HCT116 (cell line): ENCODE measurements at regions not wholly inside any gene's neighbourhood (a gene's known extent, or its start where the extent isn't known, plus 50 kb on each side); places are given as distances from the start of the nearest gene placed in this dataset.

Source experiments
- ATAC-seq: fragments of 200-7000 bp; cut with Tn5 transposase; 2 replicates; pipeline ENCODE4 v1.9.1; 2020; ENCODE audit warnings: mild to moderate bottlenecking, moderate library complexity
- BruUV-seq: library from RNA; stranded (reverse); fragments of 400-500 nt; replicated peaks from 2 replicates; lab custom pipeline; 2021; lab: Mats Ljungman, UMichigan
- CTCF ChIA-PET: fragments of 300-600 bp; sonication (Branson Sonifier 250); formaldehyde crosslinking; loops from one replicate; lab custom pipeline; 2021; ENCODE audit warnings: antibody characterized with exemption; lab: Charles Lee
- POLR2A ChIA-PET: fragments of 300-600, 350-600 bp; sonication (Branson Sonifier 250); formaldehyde crosslinking; loops from one replicate; lab custom pipeline; 2021; ENCODE audit warnings: antibody characterized with exemption; lab: Charles Lee
- RAD21 ChIA-PET, 2 experiments: fragments of 300-600 bp; sonication (Branson Sonifier 250); formaldehyde crosslinking; loops; one replicate each; lab custom pipeline; 2023; ENCODE audit warnings: low total read pairs in 2 of 2; ENCODE audit not compliant: uncharacterized antibody in 2 of 2, unreplicated experiment in 2 of 2, low non-redundant PET in 1 of 2; lab: Charles Lee
- DNase-seq: peaks from one replicate; pipeline ENCODE4 v3.0.0-alpha.2; 2010; ENCODE audit warnings: low read depth, low spot score
- H2AFZ ChIP-seq: fragments of 200-600 bp; shearing (Covaris generic), sonication (generic); 2 replicates; pipeline ENCODE4 v1.6.1; 2017; ENCODE audit warnings: low read depth, mixed run types, mixed read lengths, antibody characterized with exemption, low read length; ENCODE audit not compliant: poor library complexity, severe bottlenecking
- H3K27ac ChIP-seq: 2 replicates; pipeline ENCODE4 v1.5.1; 2012; ENCODE audit warnings: low read depth, low read length
- H3K27me3 ChIP-seq: fragments of 200-600 bp; sonication (generic); 2 replicates; pipeline ENCODE4 v1.6.1; 2016; ENCODE audit warnings: mixed run types, low read length, mixed read lengths; ENCODE audit not compliant: insufficient read depth
- H3K36me3 ChIP-seq, 2 experiments: fragments of 200-500 bp in 1 of 2; fragments of 200-600 bp in 1 of 2; sonication (Bioruptor generic) in 1 of 2; sonication (generic) in 1 of 2; 2 replicates each; pipeline versions ENCODE4 v1.5.1 to v1.6.1; 2014 to 2016; ENCODE audit warnings: low read length in 2 of 2, inconsistent platforms in 1 of 2, mixed read lengths in 1 of 2, mixed run types in 1 of 2; ENCODE audit not compliant: insufficient read depth in 2 of 2, control insufficient read depth in 1 of 2
- H3K4me1 ChIP-seq, 2 experiments: fragments of 200-600 bp in 1 of 2; sonication (generic) in 1 of 2; 2 replicates each; pipeline versions ENCODE4 v1.5.1 to v1.6.1; 2012 to 2017; ENCODE audit warnings: low read length in 2 of 2, inconsistent platforms in 1 of 2, mild to moderate bottlenecking in 1 of 2, mixed read lengths in 1 of 2, mixed run types in 1 of 2, moderate library complexity in 1 of 2; ENCODE audit not compliant: insufficient read depth in 2 of 2, control insufficient read depth in 1 of 2
- H3K4me2 ChIP-seq: fragments of 200-600 bp; sonication (generic); 2 replicates; pipeline ENCODE4 v1.6.1; 2017; ENCODE audit warnings: mixed run types, low read length, mixed read lengths
- H3K4me3 ChIP-seq, 2 experiments: fragments of 200-600 bp in 1 of 2; sonication (generic) in 1 of 2; replicated peaks in 1 of 2; 2 replicates each; pipeline ENCODE4 v1.5.1; 2011 to 2016; ENCODE audit warnings: low read length in 2 of 2, control low read depth in 1 of 2, low read depth in 1 of 2, mild to moderate bottlenecking in 1 of 2, mixed read lengths in 1 of 2, mixed run types in 1 of 2
- H3K79me2 ChIP-seq: fragments of 200-600 bp; sonication (generic); 2 replicates; pipeline ENCODE4 v1.6.1; 2017; ENCODE audit warnings: mild to moderate bottlenecking, mixed run types, low read length, moderate library complexity, mixed read lengths; ENCODE audit not compliant: insufficient read depth
- H3K9ac ChIP-seq: fragments of 200-600 bp; sonication (generic); 2 replicates; pipeline ENCODE4 v1.6.1; 2016; ENCODE audit warnings: low read length, mixed read lengths
- H3K9me2 ChIP-seq: fragments of 200-600 bp; sonication (generic), shearing (Covaris generic); 2 replicates; pipeline ENCODE4 v1.6.1; 2017; ENCODE audit warnings: mixed run types, mild to moderate bottlenecking, moderate library complexity; ENCODE audit not compliant: insufficient read depth
- H3K9me3 ChIP-seq, 2 experiments: fragments of 200-500 bp in 1 of 2; fragments of 200-600 bp in 1 of 2; sonication (Bioruptor generic) in 1 of 2; sonication (generic) in 1 of 2; 2 replicates each; pipeline ENCODE4 v1.6.1; 2014 to 2017; ENCODE audit warnings: low read length in 2 of 2, mixed read lengths in 2 of 2, inconsistent platforms in 1 of 2, low read depth in 1 of 2, mild to moderate bottlenecking in 1 of 2, mixed run types in 1 of 2, moderate library complexity in 1 of 2; ENCODE audit not compliant: control insufficient read depth in 1 of 2, insufficient read depth in 1 of 2
- H4K20me1 ChIP-seq: fragments of 200-600 bp; sonication (generic), shearing (Covaris generic); 2 replicates; pipeline ENCODE4 v1.6.1; 2017; ENCODE audit warnings: mixed run types, mild to moderate bottlenecking, moderate library complexity; ENCODE audit not compliant: insufficient read depth
- CEBPB ChIP-seq: IDR thresholded peaks from 2 replicates; pipeline ENCODE4 v1.6.1; 2012; ENCODE audit warnings: low read depth
- ELF1 ChIP-seq: IDR thresholded peaks from 2 replicates; pipeline ENCODE4 v1.6.1; 2012; ENCODE audit warnings: low read depth, borderline replicate concordance
- EZH2 ChIP-seq: fragments of 200-600 bp; sonication (generic); IDR thresholded peaks from 2 replicates; pipeline ENCODE4 v1.6.1; 2017; ENCODE audit warnings: antibody characterized with exemption, mixed run types
- POLR2AphosphoS5 ChIP-seq: IDR thresholded peaks from 2 replicates; pipeline ENCODE4 v1.6.1; 2011; ENCODE audit warnings: mild to moderate bottlenecking, low read depth, low read length, moderate library complexity
- RAD21 ChIP-seq: IDR thresholded peaks from 2 replicates; pipeline ENCODE4 v1.6.1; 2012; ENCODE audit warnings: low read depth, mild to moderate bottlenecking
- SP1 ChIP-seq: IDR thresholded peaks from 2 replicates; pipeline ENCODE4 v1.6.1; 2012; ENCODE audit warnings: low read depth
- SRF ChIP-seq: IDR thresholded peaks from 2 replicates; pipeline ENCODE4 v1.6.1; 2012; ENCODE audit warnings: low read depth
- ZFX ChIP-seq: fragments of 450-650 bp; IDR thresholded peaks from 2 replicates; pipeline ENCODE4 v1.6.1; 2017
- ZNF274 ChIP-seq: fragments of 200-500 bp; sonication (Bioruptor generic); IDR thresholded peaks from 2 replicates; pipeline ENCODE4 v1.6.1; 2014; ENCODE audit warnings: mild to moderate bottlenecking, low read depth, low read length, inconsistent platforms
- intact Hi-C: fragments of 100-400 bp; cut with micrococcal nuclease; formaldehyde crosslinking; loops from 2 replicates; pipeline ENCODE4 v1.10.0; 2022
- TF ChIP-seq, protein P1 (sequence below): IDR thresholded peaks from 2 replicates; pipeline ENCODE4 v1.6.1; 2012
- TF ChIP-seq, protein P2 (sequence below): IDR thresholded peaks from 2 replicates; pipeline ENCODE4 v1.6.1; 2011; ENCODE audit warnings: mild to moderate bottlenecking, low read length, moderate library complexity; ENCODE audit not compliant: insufficient replicate concordance; ENCODE audit errors: extremely low read depth
- TF ChIP-seq, protein P3 (sequence below): IDR thresholded peaks from 2 replicates; pipeline ENCODE4 v1.6.1; 2012; ENCODE audit warnings: low read depth
- TF ChIP-seq, protein P4 (sequence below), 3 experiments: fragments of 200-600 bp in 1 of 3; sonication (generic) in 1 of 3; IDR thresholded peaks in 2 of 3; conservative IDR thresholded peaks in 1 of 3; 2 replicates each; pipeline ENCODE4 v1.5.1; 2012 to 2017; ENCODE audit warnings: low read depth in 2 of 3, low read length in 2 of 3, antibody characterized with exemption in 1 of 3, borderline replicate concordance in 1 of 3, control low read depth in 1 of 3, mild to moderate bottlenecking in 1 of 3, mixed read lengths in 1 of 3, mixed run types in 1 of 3, moderate library complexity in 1 of 3; ENCODE audit not compliant: insufficient read depth in 1 of 3

DNA sequence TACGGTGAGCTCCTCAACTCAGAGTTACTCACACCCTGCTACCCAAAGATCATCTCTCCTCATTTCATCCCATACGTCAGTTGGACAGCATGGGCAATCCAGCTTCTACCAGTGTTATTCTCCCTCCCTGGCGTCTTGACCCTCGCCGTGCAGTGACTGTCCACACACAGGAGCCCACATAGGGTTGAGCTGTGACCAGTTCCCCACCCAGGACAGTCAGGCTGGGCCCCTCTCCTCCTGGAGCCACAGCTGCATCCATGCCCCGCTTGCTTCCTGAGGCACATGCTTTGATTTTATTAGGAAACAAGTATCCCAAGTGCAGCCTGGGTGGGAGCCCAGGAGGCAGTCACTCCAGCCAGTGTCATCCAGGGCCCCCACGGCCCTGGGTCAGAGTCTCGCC is 140.3 kb upstream of the SFSWAP start (continued):
- TF ChIP-seq, protein P1, sequence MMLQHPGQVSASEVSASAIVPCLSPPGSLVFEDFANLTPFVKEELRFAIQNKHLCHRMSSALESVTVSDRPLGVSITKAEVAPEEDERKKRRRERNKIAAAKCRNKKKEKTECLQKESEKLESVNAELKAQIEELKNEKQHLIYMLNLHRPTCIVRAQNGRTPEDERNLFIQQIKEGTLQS, result no peak
- TF ChIP-seq SP1, result no peak
- TF ChIP-seq, protein P2, sequence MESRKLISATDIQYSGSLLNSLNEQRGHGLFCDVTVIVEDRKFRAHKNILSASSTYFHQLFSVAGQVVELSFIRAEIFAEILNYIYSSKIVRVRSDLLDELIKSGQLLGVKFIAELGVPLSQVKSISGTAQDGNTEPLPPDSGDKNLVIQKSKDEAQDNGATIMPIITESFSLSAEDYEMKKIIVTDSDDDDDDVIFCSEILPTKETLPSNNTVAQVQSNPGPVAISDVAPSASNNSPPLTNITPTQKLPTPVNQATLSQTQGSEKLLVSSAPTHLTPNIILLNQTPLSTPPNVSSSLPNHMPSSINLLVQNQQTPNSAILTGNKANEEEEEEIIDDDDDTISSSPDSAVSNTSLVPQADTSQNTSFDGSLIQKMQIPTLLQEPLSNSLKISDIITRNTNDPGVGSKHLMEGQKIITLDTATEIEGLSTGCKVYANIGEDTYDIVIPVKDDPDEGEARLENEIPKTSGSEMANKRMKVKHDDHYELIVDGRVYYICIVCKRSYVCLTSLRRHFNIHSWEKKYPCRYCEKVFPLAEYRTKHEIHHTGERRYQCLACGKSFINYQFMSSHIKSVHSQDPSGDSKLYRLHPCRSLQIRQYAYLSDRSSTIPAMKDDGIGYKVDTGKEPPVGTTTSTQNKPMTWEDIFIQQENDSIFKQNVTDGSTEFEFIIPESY, result no peak
- no peak for TF ChIP-seq CEBPB
- TF ChIP-seq, protein P3, sequence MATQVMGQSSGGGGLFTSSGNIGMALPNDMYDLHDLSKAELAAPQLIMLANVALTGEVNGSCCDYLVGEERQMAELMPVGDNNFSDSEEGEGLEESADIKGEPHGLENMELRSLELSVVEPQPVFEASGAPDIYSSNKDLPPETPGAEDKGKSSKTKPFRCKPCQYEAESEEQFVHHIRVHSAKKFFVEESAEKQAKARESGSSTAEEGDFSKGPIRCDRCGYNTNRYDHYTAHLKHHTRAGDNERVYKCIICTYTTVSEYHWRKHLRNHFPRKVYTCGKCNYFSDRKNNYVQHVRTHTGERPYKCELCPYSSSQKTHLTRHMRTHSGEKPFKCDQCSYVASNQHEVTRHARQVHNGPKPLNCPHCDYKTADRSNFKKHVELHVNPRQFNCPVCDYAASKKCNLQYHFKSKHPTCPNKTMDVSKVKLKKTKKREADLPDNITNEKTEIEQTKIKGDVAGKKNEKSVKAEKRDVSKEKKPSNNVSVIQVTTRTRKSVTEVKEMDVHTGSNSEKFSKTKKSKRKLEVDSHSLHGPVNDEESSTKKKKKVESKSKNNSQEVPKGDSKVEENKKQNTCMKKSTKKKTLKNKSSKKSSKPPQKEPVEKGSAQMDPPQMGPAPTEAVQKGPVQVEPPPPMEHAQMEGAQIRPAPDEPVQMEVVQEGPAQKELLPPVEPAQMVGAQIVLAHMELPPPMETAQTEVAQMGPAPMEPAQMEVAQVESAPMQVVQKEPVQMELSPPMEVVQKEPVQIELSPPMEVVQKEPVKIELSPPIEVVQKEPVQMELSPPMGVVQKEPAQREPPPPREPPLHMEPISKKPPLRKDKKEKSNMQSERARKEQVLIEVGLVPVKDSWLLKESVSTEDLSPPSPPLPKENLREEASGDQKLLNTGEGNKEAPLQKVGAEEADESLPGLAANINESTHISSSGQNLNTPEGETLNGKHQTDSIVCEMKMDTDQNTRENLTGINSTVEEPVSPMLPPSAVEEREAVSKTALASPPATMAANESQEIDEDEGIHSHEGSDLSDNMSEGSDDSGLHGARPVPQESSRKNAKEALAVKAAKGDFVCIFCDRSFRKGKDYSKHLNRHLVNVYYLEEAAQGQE, result no peak

DNA sequence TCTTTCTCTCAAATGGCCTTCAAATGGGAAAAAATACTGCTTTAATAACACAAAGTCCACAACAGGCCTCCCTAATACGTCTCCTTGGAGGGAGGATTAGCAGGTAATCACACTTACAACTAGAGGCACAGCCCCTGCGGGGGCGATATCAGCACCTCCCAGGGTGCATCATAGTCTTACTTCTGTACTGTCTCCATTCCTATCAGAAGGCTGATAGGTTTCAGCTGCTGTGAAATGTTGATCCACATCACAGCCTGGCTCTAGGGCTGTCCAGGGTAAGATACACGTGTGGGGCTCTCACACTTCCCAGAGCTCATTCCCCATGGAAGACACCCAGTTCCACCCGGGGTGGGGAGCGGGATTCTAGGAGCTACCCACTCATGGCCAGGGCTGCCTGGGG is 139.1 kb upstream of the SFSWAP start:
- ATAC-seq (no peak), DNase-seq (no peak)
- no peaks in the 10 kb centered on the region for H4K20me1 ChIP-seq
- no peak overlapping the region for H3K27ac ChIP-seq
- intact Hi-C loops, result no loop called here
- ChIA-PET POLR2A (no interaction called here), CTCF (no interaction called here), RAD21 (no interaction called here)
- no peak overlapping the region for H3K4me2 ChIP-seq
- H2AFZ ChIP-seq, result no peak overlapping the region
- no peaks in the 10 kb centered on the region for H3K4me1 ChIP-seq
- H3K9ac ChIP-seq, result no peak overlapping the region
- BruUV-seq, result no TSS peak
- peaks cover 40% of the 10 kb centered on the region for H3K27me3 ChIP-seq
- H3K36me3 ChIP-seq, result no peaks in the 10 kb centered on the region
- H3K79me2 ChIP-seq, result no peaks in the 10 kb centered on the region
- H3K9me3 ChIP-seq, result no peaks in the 10 kb centered on the region
- no peak overlapping the region for H3K4me3 ChIP-seq
- H3K9me2 ChIP-seq, result no peaks in the 10 kb centered on the region
- TF ChIP-seq, protein P3, result no peak
- no peak for TF ChIP-seq EZH2
- no peak for TF ChIP-seq SRF
- no peak for TF ChIP-seq RAD21
- TF ChIP-seq ELF1, result no peak
- TF ChIP-seq, protein P4, sequence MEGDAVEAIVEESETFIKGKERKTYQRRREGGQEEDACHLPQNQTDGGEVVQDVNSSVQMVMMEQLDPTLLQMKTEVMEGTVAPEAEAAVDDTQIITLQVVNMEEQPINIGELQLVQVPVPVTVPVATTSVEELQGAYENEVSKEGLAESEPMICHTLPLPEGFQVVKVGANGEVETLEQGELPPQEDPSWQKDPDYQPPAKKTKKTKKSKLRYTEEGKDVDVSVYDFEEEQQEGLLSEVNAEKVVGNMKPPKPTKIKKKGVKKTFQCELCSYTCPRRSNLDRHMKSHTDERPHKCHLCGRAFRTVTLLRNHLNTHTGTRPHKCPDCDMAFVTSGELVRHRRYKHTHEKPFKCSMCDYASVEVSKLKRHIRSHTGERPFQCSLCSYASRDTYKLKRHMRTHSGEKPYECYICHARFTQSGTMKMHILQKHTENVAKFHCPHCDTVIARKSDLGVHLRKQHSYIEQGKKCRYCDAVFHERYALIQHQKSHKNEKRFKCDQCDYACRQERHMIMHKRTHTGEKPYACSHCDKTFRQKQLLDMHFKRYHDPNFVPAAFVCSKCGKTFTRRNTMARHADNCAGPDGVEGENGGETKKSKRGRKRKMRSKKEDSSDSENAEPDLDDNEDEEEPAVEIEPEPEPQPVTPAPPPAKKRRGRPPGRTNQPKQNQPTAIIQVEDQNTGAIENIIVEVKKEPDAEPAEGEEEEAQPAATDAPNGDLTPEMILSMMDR (IDR thresholded peaks at IDR 0.05 in 2 of 3, conservative IDR thresholded peaks at IDR 0.05 in 1 of 3; ENCODE audit: borderline replicate concordance in 1 of 3, insufficient read depth in 1 of 3, low read depth in 2 of 3, low read length in 2 of 3), result no peak
- TF ChIP-seq ZNF274, result no peak
- TF ChIP-seq POLR2AphosphoS5, result no peak
- no peak for TF ChIP-seq ZFX
